AG09319 (cell line): ENCODE measurements at regions not wholly inside any gene's neighbourhood (a gene's known extent, or its start where the extent isn't known, plus 50 kb on each side); places are given as distances from the start of the nearest gene placed in this dataset.

Experiments
- DNase-seq: peaks from one replicate; pipeline ENCODE4 v3.0.0-alpha.2; 2010; ENCODE audit warnings: low read depth; ENCODE audit errors: extremely low read depth
- TF ChIP-seq, protein P1 (sequence below): IDR thresholded peaks from 2 replicates; pipeline ENCODE4 v1.5.1; 2011; ENCODE audit warnings: low read depth, mild to moderate bottlenecking, inconsistent platforms, low read length, moderate library complexity

DNA sequence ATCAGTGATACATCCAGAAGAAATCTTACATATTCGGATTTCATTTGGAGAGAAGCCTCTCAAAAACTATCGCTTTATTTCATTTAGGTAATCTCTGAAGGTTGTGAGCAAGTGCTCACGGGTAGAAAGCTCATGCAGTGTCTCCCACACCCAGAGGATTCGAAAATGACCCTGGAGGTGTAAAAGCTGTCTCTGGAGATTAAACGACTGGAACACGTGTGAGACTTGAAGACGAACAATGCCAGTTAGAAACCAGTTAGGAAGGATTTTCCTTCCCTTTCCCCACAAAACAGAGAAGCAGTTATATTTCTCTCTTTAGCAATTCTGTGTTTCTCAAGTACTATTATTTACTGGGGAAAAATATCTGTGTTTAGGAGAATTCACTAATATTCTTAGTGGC is 92.5 kb upstream of the CD55 start:
- DNase-seq: no peak
- TF ChIP-seq, protein P1, sequence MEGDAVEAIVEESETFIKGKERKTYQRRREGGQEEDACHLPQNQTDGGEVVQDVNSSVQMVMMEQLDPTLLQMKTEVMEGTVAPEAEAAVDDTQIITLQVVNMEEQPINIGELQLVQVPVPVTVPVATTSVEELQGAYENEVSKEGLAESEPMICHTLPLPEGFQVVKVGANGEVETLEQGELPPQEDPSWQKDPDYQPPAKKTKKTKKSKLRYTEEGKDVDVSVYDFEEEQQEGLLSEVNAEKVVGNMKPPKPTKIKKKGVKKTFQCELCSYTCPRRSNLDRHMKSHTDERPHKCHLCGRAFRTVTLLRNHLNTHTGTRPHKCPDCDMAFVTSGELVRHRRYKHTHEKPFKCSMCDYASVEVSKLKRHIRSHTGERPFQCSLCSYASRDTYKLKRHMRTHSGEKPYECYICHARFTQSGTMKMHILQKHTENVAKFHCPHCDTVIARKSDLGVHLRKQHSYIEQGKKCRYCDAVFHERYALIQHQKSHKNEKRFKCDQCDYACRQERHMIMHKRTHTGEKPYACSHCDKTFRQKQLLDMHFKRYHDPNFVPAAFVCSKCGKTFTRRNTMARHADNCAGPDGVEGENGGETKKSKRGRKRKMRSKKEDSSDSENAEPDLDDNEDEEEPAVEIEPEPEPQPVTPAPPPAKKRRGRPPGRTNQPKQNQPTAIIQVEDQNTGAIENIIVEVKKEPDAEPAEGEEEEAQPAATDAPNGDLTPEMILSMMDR: no peak

GRCh38 chr1:207230441-207230840 is 91.0 kb upstream of the CD55 start:
- no peak for DNase-seq
- TF ChIP-seq, protein P1: no peak

- DNase-seq: no peak
- TF ChIP-seq, protein P1: no peak
Measured at GRCh38 chr1:207234690-207235089, 86.8 kb upstream of the CD55 start.

DNA sequence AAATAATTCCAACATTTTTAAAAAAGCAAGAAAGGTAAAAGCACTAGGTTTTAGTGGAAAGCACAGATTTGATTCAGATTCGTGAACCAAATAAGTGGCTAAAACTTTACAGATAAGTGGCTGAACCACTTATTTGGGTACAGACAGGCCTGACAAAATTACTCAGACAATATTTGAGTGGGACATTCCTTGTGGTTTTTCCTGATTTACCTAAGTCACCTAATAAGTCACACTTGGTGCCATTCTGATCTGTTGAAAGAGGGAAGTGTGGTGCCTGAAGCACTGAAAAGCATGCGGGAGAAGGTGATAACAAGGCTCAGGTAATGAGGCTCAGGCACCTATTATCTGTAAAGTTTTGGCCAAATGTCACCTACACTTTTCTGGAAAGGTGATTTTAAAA is 81.6 kb upstream of the CD55 start:
- TF ChIP-seq, protein P1: no peak
- no peak for DNase-seq

GRCh38 chr1:207240325-207241101 is 81.0 kb upstream of the CD55 start:
- TF ChIP-seq, protein P1: no peak
- no peak for DNase-seq

- TF ChIP-seq, protein P1: no peak
- DNase-seq: no peak
Measured at GRCh38 chr1:207241164-207241934, 80.1 kb upstream of the CD55 start.
